ENCODE measurements at regions not wholly inside any gene's neighbourhood (a gene's known extent, or its start where the extent isn't known, plus 50 kb on each side); places are given as distances from the start of the nearest gene placed in this dataset.

DNA sequence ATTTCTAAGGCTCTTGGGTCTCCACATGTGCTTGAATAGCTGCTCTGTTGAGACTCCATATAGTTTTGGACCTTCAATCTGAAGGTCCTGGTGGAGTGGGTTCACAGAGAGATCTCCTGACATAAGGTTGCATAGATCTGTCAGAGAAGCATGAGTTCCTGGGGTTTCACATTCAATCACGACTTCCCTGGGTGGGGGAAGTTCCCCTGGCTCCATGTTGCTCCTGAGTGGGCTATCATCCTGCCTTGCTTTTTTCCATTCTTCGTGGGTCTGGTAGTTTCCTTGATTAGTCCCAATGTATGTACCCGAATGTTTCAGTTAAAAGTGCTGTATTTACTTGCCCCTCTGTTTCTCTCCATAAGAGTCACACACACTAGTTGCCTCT is 181.8 kb downstream of the RASSF9 start:
- Histone ChIP-seq H3K27me3 (ENCODE audit: low read depth) (no peaks in the 10 kb centered on the region), H3K36me3 (replicated peaks) (no peaks in the 10 kb centered on the region), H3K4me3 (no peak overlapping the region), H3K9me3 (peaks cover 3% of the 10 kb centered on the region; the same call in 1 of the 2 replicates), H3K4me1 (no peaks in the 10 kb centered on the region)
- in situ Hi-C loops (cut with MboI; ENCODE audit: low sequenced_read_pairs), result no loop called here
- DNase-seq (ENCODE audit: low spot score in 2 of 2), result no peak

DNA sequence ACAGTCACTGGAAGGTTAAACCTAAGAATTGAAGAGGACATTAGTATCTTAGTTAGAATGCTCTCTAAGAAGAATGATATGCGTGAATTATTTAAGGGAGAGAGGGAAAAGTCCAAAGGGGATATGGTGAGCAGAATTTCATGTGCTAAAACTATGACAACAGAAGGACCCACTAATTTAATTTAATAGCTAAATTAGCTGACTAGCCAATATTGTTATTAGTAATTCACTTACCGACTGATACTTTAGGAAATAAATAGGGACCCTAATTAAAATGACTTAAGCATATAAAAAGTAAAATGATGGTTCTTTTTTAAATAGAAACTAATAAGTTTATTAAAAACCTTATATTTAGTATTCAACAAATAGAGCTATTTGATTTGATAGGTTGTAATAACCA is 179.6 kb downstream of the RASSF9 start:
- H3K36me3 ChIP-seq (replicated peaks), result no peaks in the 10 kb centered on the region
- in situ Hi-C loops (cut with MboI; ENCODE audit: low sequenced_read_pairs), result no loop called here
- peaks cover 3% of the 10 kb centered on the region; the same call in 1 of the 2 replicates for H3K9me3 ChIP-seq
- H3K27me3 ChIP-seq (ENCODE audit: low read depth), result no peaks in the 10 kb centered on the region
- H3K4me1 ChIP-seq, result no peaks in the 10 kb centered on the region
- DNase-seq (ENCODE audit: low spot score in 2 of 2), result no peak
- H3K4me3 ChIP-seq, result no peak overlapping the region

DNA sequence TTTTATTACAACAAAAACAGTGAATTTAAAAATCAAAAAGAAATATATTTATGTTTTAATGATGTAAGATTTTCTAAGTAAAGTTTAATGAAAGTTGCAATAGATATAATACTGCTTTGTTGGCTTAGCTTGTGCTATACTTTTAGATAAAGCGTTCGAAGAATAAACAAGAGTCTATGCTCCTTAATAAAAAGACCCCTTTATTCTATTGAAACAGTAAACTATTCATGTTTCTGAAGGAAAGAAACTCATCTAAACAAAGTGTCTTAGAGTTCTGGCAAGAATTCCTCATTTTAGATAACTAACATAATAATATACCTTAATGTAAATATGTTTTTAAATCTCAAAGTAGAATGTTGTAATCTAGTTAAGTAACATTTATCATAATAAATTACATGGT is 179.0 kb downstream of the RASSF9 start:
- peaks cover 2% of the 10 kb centered on the region; the same call in 1 of the 2 replicates for H3K9me3 ChIP-seq
- no peak for DNase-seq (ENCODE audit: low spot score in 2 of 2)
- no peaks in the 10 kb centered on the region for H3K36me3 ChIP-seq (replicated peaks)
- H3K4me1 ChIP-seq, result no peaks in the 10 kb centered on the region
- H3K4me3 ChIP-seq, result no peak overlapping the region
- no peaks in the 10 kb centered on the region for H3K27me3 ChIP-seq (ENCODE audit: low read depth)
- in situ Hi-C loops (cut with MboI; ENCODE audit: low sequenced_read_pairs), result no loop called here

DNA sequence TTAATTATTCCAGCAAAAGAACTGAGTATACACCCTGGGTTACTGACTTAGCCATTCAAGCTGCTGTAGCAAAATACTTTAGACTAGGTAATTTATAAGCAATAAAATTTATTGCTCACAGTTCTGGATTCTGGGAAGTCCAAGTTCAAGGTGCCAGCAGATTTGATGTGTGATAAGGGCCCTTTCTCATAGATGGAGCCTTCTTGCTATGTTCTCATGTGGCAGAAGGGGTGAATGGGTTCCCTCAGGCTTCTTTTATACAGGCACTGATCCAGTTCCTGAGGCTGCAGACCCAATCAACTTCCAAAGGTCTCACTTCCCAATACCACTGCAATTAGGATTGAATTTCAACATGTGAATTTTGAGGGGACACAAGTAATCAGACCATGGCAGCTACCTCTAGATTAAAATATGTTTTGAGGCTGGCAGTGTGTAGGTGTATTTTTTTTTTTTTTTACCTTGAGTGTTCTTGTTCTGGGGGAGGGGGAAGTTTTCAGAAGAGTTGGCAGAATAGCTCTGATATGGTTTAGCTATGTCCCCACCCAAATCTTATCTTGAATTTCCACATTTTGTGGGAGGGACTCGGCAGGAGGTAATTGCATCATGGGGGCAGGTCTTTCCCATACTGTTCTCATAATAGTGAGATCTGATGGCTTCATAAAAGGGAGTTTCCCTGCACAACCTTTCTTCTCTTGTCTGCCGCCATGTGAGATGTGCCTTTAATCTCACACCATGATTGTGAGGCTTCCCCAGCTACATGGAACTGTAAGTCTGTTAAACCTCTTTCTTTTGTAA is 178.2 kb downstream of the RASSF9 start:
- Histone ChIP-seq H3K36me3 (replicated peaks) (no peaks in the 10 kb centered on the region), H3K4me1 (no peaks in the 10 kb centered on the region), H3K9me3 (no peaks in the 10 kb centered on the region), H3K27me3 (ENCODE audit: low read depth) (no peaks in the 10 kb centered on the region), H3K4me3 (no peak overlapping the region)
- DNase-seq (ENCODE audit: low spot score in 2 of 2), result no peak
- in situ Hi-C loops (cut with MboI; ENCODE audit: low sequenced_read_pairs), result no loop called here

DNA sequence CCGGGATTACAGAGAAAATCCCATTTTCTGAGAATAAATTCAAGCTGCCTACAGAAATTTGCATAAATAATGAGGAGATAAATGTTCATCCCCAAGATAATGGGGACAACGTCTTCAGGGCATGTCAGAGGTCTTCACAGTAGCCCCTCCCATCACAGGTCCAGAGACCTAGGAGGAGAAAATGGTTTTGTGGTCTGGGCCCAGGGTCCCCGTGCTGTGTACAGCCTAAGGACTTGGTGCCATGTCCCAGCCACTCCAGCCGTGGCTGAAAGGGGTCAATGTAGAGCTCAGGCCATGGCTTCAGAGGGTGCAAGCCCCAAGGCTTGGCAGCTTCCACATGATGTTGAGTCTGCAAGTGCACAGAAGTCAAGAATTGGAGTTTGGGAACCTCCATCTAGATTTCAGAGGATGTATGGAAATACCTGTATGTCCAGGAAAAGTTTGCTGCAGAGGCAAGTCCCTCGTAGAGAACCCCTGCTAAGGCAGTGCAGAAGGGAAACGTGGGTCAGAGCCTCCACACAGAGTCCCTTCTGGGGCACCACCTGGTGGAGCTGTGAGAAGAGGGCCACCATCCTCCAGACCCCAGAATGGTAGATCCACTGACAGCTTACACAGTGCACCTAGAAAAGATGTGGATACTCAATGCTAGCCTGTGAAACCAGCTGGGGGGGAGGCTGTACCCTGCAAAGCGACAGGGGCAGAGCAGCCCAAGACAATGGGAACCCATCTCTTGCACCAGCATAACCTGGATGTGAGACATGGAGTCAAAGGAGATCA is 176.3 kb downstream of the RASSF9 start:
- Histone ChIP-seq H3K27me3 (ENCODE audit: low read depth) (no peaks in the 10 kb centered on the region), H3K36me3 (replicated peaks) (no peaks in the 10 kb centered on the region), H3K4me1 (no peaks in the 10 kb centered on the region), H3K9me3 (no peaks in the 10 kb centered on the region), H3K4me3 (no peak overlapping the region)
- no peak for DNase-seq (ENCODE audit: low spot score in 2 of 2)
- in situ Hi-C loops (cut with MboI; ENCODE audit: low sequenced_read_pairs), result no loop called here

DNA sequence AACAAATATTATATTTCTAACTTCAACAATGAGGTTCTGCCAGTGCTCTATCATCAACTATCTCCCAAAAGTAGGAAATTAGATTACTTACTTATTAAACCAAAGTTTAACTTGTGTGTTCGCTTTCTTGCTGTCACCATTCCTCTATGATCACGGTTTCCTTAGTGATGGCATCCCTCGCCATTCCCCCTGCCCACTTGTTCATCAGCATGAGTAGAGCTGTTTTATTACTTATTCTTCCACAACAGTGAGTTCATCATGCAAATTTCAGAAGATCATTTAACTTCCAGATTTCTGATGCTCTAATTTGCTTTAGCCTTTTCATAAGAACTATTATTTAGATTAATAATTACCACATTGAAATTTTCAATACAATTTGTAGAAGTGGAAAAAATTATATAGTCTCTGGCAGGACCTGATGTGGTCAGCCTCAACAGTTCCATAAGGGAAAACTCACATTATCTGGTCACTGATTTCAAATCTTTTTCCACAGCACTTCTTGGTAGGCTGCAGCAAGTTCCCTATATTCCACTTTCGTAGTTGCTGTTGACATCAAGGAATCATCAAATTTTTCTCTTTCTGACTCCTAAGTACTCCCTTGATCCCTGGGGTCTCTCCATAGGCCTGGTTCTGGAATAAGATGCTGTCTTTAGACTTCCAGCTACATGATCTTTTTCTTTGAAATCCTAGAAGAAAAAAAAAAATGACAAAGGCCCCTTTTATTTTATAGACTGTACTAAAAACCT is 174.6 kb downstream of the RASSF9 start:
- DNase-seq (ENCODE audit: low spot score in 2 of 2), result no peak
- no peaks in the 10 kb centered on the region for H3K4me1 ChIP-seq
- H3K9me3 ChIP-seq, result no peaks in the 10 kb centered on the region
- no peak overlapping the region for H3K4me3 ChIP-seq
- in situ Hi-C loops (cut with MboI; ENCODE audit: low sequenced_read_pairs), result no loop called here
- no peaks in the 10 kb centered on the region for H3K36me3 ChIP-seq (replicated peaks)
- no peaks in the 10 kb centered on the region; the same call in 1 of the 2 replicates for H3K27me3 ChIP-seq (ENCODE audit: low read depth)

DNA sequence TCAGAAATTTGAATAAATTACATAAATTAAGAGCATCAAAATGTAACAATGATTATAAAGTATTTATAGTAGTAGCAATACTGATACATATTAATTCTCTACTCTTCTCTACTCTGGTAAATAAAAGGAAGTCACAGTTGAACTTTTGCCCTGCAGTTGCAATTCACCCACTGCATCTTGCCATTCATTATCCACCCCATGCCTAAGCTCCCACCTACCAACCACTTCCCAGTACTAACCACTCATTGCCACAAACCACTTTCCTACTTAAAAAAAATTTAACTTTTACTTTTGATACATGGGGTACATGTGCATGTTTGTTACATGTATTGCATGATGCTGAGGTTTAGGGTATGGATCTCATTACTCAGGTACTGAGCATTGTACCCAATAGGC is 174.0 kb downstream of the RASSF9 start:
- no peaks in the 10 kb centered on the region; the same call in 1 of the 2 replicates for H3K27me3 ChIP-seq (ENCODE audit: low read depth)
- no peak for DNase-seq (ENCODE audit: low spot score in 2 of 2)
- in situ Hi-C loops (cut with MboI; ENCODE audit: low sequenced_read_pairs), result no loop called here
- H3K4me3 ChIP-seq, result no peak overlapping the region
- no peaks in the 10 kb centered on the region for H3K9me3 ChIP-seq
- H3K4me1 ChIP-seq, result no peaks in the 10 kb centered on the region
- H3K36me3 ChIP-seq (replicated peaks), result no peaks in the 10 kb centered on the region

DNA sequence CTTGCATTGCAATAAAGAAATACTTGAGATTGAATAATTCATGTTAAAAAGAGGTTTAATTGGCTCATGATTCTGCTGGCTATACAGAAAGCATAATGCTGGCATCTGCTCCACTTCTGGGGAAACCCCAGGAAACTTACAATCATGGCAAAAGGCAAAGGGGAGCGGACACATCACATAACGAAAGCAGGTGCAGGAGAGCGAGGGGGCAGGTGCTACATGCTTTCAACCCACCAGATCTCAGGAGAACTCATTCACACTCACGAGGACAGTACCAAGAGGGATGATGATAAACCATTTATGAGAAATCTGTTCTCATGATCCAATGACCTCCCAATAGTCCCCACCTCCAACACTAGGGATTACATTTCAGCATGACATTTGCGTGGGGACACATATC is 172.6 kb downstream of the RASSF9 start:
- Histone ChIP-seq H3K27me3 (ENCODE audit: low read depth) (no peaks in the 10 kb centered on the region; the same call in 1 of the 2 replicates), H3K36me3 (replicated peaks) (no peaks in the 10 kb centered on the region)

DNA sequence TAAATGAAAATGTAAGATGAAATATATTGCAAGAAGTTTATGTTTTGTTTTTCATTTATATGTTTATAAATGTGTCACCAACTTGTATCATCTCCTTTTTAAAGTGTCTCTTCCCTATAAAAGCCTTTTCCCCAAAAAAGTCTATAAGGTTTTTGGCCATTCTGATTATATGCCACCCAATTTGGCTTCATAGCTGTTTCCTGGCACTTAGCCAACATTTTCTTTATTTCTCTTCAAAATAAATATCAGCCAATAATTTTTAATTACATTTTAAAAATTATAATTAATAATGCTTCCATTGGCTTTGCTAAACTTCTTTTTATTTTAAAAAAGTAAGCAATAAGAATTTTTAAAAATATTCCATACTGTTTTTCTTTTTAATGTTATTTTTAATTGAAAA is 171.8 kb downstream of the RASSF9 start:
- Histone ChIP-seq H3K4me3 (no peak overlapping the region), H3K27me3 (ENCODE audit: low read depth) (no peaks in the 10 kb centered on the region; the same call in 1 of the 2 replicates), H3K9me3 (no peaks in the 10 kb centered on the region), H3K4me1 (no peaks in the 10 kb centered on the region), H3K36me3 (replicated peaks) (no peaks in the 10 kb centered on the region)
- in situ Hi-C loops (cut with MboI; ENCODE audit: low sequenced_read_pairs), result no loop called here
- DNase-seq (ENCODE audit: low spot score in 2 of 2), result no peak

More for the DNA sequence above, 172.6 kb downstream of the RASSF9 start:
- in situ Hi-C loops (cut with MboI; ENCODE audit: low sequenced_read_pairs), result no loop called here
- Histone ChIP-seq H3K9me3 (no peaks in the 10 kb centered on the region), H3K4me1 (no peaks in the 10 kb centered on the region), H3K4me3 (no peak overlapping the region)
- DNase-seq (ENCODE audit: low spot score in 2 of 2), result no peak

DNA sequence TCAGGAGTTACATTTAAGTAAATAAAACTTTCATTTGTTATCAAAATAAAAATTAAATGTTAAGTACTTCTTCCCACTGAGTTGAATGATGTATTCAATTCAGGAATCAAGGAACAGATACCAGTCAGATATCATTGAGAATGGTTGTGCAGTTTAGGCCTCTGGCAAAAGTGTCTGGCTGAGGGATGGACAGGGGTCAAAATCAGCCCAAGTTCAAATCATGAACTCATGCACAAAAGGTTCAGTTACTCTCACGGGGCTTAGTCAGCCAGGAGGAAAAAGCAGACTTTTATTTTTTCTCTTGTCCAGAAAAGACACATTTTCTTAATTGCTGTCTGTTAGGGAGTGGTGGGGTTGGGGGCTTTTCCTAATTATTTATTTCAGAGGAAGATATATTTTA is 166.3 kb downstream of the RASSF9 start:
- no peaks in the 10 kb centered on the region for H3K9me3 ChIP-seq
- H3K4me3 ChIP-seq, result no peak overlapping the region
- H3K27me3 ChIP-seq (ENCODE audit: low read depth), result no peaks in the 10 kb centered on the region; the same call in 1 of the 2 replicates
- DNase-seq (ENCODE audit: low spot score in 2 of 2), result no peak
- H3K36me3 ChIP-seq (replicated peaks), result no peaks in the 10 kb centered on the region
- no peaks in the 10 kb centered on the region for H3K4me1 ChIP-seq
- in situ Hi-C loops (cut with MboI; ENCODE audit: low sequenced_read_pairs), result no loop called here

DNA sequence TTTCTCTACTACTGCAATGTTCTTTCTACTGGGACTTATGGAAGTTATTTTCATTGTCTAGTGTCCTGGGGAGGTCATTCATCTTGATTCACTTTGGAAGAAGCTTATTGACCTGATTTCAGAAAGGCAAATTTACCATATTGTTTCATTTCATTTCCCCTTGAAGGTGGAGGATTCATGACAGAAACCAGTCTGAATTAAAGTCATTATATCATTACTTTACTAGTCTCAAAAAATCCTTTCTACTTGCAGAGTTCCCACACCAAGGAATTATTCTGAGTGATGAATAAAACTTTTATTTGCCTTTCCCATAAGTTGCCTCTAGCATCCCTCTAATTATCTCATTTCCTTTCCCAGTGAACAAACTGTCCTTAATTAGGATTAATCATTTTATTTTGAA is 163.8 kb downstream of the RASSF9 start:
- in situ Hi-C loops (cut with MboI; ENCODE audit: low sequenced_read_pairs), result no loop called here
- Histone ChIP-seq H3K4me3 (no peak overlapping the region), H3K4me1 (no peaks in the 10 kb centered on the region), H3K27me3 (ENCODE audit: low read depth) (no peaks in the 10 kb centered on the region), H3K9me3 (no peaks in the 10 kb centered on the region), H3K36me3 (replicated peaks) (no peaks in the 10 kb centered on the region)
- DNase-seq (ENCODE audit: low spot score in 2 of 2), result no peak

DNA sequence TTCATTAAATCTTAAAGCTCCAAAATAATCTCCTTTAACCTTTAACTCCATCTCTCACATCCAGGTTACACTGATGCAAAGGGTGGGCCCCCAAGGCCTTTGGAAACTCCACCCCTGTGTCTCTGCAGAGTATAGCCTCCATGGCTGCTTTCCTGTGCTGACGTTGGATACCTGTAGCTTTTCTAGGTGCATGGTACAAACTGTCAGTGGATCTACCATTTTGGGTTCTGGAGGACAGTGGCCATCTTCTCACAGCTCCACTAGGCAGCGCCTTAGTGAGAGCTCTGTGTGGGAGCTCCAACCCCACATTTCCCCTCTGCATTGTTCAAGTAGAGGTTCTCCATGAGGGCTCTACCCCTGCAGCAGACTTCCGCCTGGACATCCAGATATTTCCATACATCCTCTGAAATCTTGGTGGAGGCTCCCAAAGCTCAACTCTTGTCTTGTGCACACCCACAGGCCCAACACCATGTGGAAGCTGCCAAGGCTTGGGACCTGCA is 162.2 kb downstream of the RASSF9 start:
- in situ Hi-C loops (cut with MboI; ENCODE audit: low sequenced_read_pairs), result no loop called here

DNA sequence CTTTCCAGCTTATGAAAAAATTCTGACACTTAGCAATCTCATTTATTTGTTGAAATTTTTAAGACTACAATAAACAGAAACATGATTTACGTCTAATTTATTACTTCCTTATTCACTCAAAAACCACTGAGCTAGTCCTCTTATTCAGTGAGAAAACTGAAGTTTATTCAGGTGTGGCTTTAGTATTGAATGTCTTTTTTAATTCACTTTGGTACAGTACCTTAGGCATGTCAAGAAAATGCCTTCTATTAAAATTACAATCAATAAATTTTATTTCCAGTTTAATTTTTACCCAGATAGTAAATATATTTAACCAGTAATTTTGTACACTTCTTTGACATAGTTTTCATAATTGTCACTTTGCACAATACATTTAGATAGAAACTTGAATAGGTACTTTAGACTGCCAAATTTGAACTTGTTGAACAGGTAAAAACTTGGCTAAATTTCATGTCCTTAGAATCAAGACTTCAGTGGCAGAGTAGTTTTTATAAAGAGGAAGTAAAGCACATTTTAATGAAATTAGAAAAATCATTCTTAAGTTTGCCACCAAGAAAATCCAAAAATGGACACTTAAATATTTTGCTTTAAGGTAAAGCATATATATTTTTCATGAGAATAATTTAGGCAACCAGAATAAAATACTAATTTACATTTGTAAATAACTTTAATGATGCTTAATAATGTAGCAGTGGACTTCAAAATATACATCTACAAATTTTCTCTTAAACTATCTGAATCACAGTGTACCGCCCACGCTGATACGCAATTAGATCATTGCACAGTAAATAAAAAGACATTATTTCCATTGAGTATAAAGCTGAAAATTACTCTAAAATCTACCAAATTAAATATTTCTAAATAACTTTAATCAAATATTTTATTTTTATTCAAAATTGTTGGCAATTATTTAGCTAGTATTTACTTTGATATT is 159.1 kb downstream of the RASSF9 start:
- no peak overlapping the region for H3K4me3 ChIP-seq
- no peaks in the 10 kb centered on the region for H3K4me1 ChIP-seq
- no peaks in the 10 kb centered on the region for H3K27me3 ChIP-seq (ENCODE audit: low read depth)
- H3K36me3 ChIP-seq (replicated peaks), result no peaks in the 10 kb centered on the region
- in situ Hi-C loops (cut with MboI; ENCODE audit: low sequenced_read_pairs), result no loop called here
- DNase-seq (ENCODE audit: low spot score in 2 of 2), result no peak
- H3K9me3 ChIP-seq, result no peaks in the 10 kb centered on the region

More for the DNA sequence above, 162.2 kb downstream of the RASSF9 start:
- Histone ChIP-seq H3K9me3 (no peaks in the 10 kb centered on the region), H3K4me1 (no peaks in the 10 kb centered on the region), H3K27me3 (ENCODE audit: low read depth) (no peaks in the 10 kb centered on the region), H3K4me3 (no peak overlapping the region), H3K36me3 (replicated peaks) (no peaks in the 10 kb centered on the region)
- no peak for DNase-seq (ENCODE audit: low spot score in 2 of 2)

All from HAP-1 (cell line).